H9 (cell line): ENCODE measurements at regions not wholly inside any gene's neighbourhood (a gene's known extent, or its start where the extent isn't known, plus 50 kb on each side); places are given as distances from the start of the nearest gene placed in this dataset.

Source experiments
- DNase-seq: peaks from one replicate; pipeline ENCODE4 v3.0.0-alpha.2; 2017
- H2AFZ ChIP-seq: one replicate; pipeline ENCODE4 v1.6.1; 2013; ENCODE audit warnings: mild to moderate bottlenecking, low read length, control low read depth, moderate library complexity
- H2AK5ac ChIP-seq: 2 replicates; pipeline ENCODE4 v1.6.1; 2013; ENCODE audit warnings: low read length, control low read depth, mixed read lengths; ENCODE audit not compliant: insufficient read length
- H2BK120ac ChIP-seq: one replicate; pipeline ENCODE4 v1.6.1; 2013; ENCODE audit warnings: low read depth, mild to moderate bottlenecking, low read length, control low read depth, inconsistent platforms; ENCODE audit not compliant: poor library complexity, severe bottlenecking
- H2BK12ac ChIP-seq: 2 replicates; pipeline ENCODE4 v1.6.1; 2013; ENCODE audit warnings: low read length, control low read depth, mixed read lengths, low read depth; ENCODE audit not compliant: insufficient read length
- H2BK15ac ChIP-seq: 2 replicates; pipeline ENCODE4 v1.6.1; 2013; ENCODE audit warnings: low read depth, low read length, control low read depth
- H2BK20ac ChIP-seq: one replicate; pipeline ENCODE4 v1.6.1; 2013; ENCODE audit warnings: low read depth, mild to moderate bottlenecking, low read length, control low read depth, inconsistent platforms; ENCODE audit not compliant: poor library complexity, severe bottlenecking
- H2BK5ac ChIP-seq: 2 replicates; pipeline ENCODE4 v1.6.1; 2013; ENCODE audit warnings: low read length, control low read depth, mixed read lengths; ENCODE audit not compliant: insufficient read length
- H3K14ac ChIP-seq: 2 replicates; pipeline ENCODE4 v1.6.1; 2013; ENCODE audit warnings: low read length, control low read depth; ENCODE audit not compliant: insufficient read depth
- H3K18ac ChIP-seq: 2 replicates; pipeline ENCODE4 v1.6.1; 2013; ENCODE audit warnings: low read depth, mild to moderate bottlenecking, mixed read lengths, low read length, control low read depth; ENCODE audit not compliant: insufficient read length
- H3K23ac ChIP-seq: 2 replicates; pipeline ENCODE4 v1.6.1; 2013; ENCODE audit warnings: low read length, control low read depth, mixed read lengths, low read depth; ENCODE audit not compliant: insufficient read length
- H3K23me2 ChIP-seq: 2 replicates; pipeline ENCODE4 v1.6.1; 2013; ENCODE audit warnings: low read depth, mild to moderate bottlenecking, mixed read lengths, low read length, control low read depth; ENCODE audit not compliant: insufficient read length, poor library complexity, severe bottlenecking
- H3K27ac ChIP-seq: 2 replicates; pipeline ENCODE4 v1.5.1; 2013; ENCODE audit warnings: low read length, control low read depth, mixed read lengths, low read depth; ENCODE audit not compliant: insufficient read length
- H3K27me3 ChIP-seq: 2 replicates; pipeline ENCODE4 v1.6.1; 2013; ENCODE audit warnings: low read length, control low read depth, inconsistent platforms; ENCODE audit not compliant: insufficient read depth
- H3K4ac ChIP-seq: 2 replicates; pipeline ENCODE4 v1.6.1; 2013; ENCODE audit warnings: low read depth, mild to moderate bottlenecking, control low read depth, inconsistent platforms, low read length, moderate library complexity
- H3K4me1 ChIP-seq: 2 replicates; pipeline ENCODE4 v1.6.1; 2013; ENCODE audit warnings: low read length, control low read depth, inconsistent platforms; ENCODE audit not compliant: insufficient read depth
- H3K4me2 ChIP-seq: 2 replicates; pipeline ENCODE4 v1.6.1; 2013; ENCODE audit warnings: low read length, control low read depth, mixed read lengths; ENCODE audit not compliant: insufficient read length, insufficient read depth
- H3K56ac ChIP-seq: 2 replicates; pipeline ENCODE4 v1.6.1; 2013; ENCODE audit warnings: low read depth, mild to moderate bottlenecking, mixed read lengths, low read length, control low read depth; ENCODE audit not compliant: insufficient read length
- H3K79me1 ChIP-seq: 2 replicates; pipeline ENCODE4 v1.6.1; 2013; ENCODE audit warnings: low read depth, mild to moderate bottlenecking, moderate library complexity, low read length, control low read depth, inconsistent platforms; ENCODE audit not compliant: insufficient read depth, poor library complexity, severe bottlenecking
- H3K79me2 ChIP-seq: 2 replicates; pipeline ENCODE4 v1.6.1; 2013; ENCODE audit warnings: low read length, control low read depth, inconsistent platforms; ENCODE audit not compliant: insufficient read depth
- H3K9ac ChIP-seq: 2 replicates; pipeline ENCODE4 v1.6.1; 2013; ENCODE audit warnings: low read length, control low read depth, mixed read lengths; ENCODE audit not compliant: insufficient read length; ENCODE audit errors: extremely low read depth
- H3K9me3 ChIP-seq: one replicate; pipeline ENCODE4 v1.6.1; 2013; ENCODE audit warnings: low read depth, low read length, inconsistent platforms; ENCODE audit not compliant: control insufficient read depth
- H3T11ph ChIP-seq: one replicate; pipeline ENCODE4 v1.6.1; 2013; ENCODE audit warnings: mild to moderate bottlenecking, low read length, control low read depth, inconsistent platforms
- H4K20me1 ChIP-seq: one replicate; pipeline ENCODE4 v1.6.1; 2013; ENCODE audit not compliant: control insufficient read depth, insufficient read length, insufficient read depth
- H4K5ac ChIP-seq: 2 replicates; pipeline ENCODE4 v1.6.1; 2013; ENCODE audit warnings: low read depth, mild to moderate bottlenecking, mixed read lengths, low read length, control low read depth; ENCODE audit not compliant: insufficient read length
- H4K8ac ChIP-seq: replicated peaks from 2 replicates; pipeline ENCODE4 v1.6.1; 2013; ENCODE audit warnings: low read length, control low read depth, mixed read lengths, low read depth; ENCODE audit not compliant: insufficient read length
- H4K91ac ChIP-seq: 2 replicates; pipeline ENCODE4 v1.6.1; 2013; ENCODE audit warnings: low read depth, mild to moderate bottlenecking, moderate library complexity, mixed read lengths, low read length, control low read depth; ENCODE audit not compliant: insufficient read length
- H3K27ac Mint-ChIP-seq, 3 experiments: 2 replicates in 2 of 3; 3 replicates in 1 of 3; pipeline ENCODE4 v1.8.0; 2020 to 2021; ENCODE audit warnings: mixed read lengths in 3 of 3, mild to moderate bottlenecking in 1 of 3, moderate library complexity in 1 of 3
- H3K27me3 Mint-ChIP-seq: 2 replicates; pipeline ENCODE4 v1.8.0; 2021; ENCODE audit warnings: low read depth, mild to moderate bottlenecking, moderate library complexity, mixed read lengths
- H3K36me3 Mint-ChIP-seq, 3 experiments: 2 replicates in 2 of 3; 3 replicates in 1 of 3; pipeline ENCODE4 v1.8.0; 2020 to 2021; ENCODE audit warnings: low read depth in 3 of 3, mixed read lengths in 3 of 3; ENCODE audit not compliant: insufficient read depth in 1 of 3
- H3K4me1 Mint-ChIP-seq, 2 experiments: 2 replicates each; pipeline ENCODE4 v1.8.0; 2020; ENCODE audit warnings: mixed read lengths in 2 of 2
- H3K4me3 Mint-ChIP-seq, 2 experiments: 2 replicates in 1 of 2; 3 replicates in 1 of 2; pipeline ENCODE4 v1.8.0; 2020 to 2021; ENCODE audit warnings: mild to moderate bottlenecking in 2 of 2, mixed read lengths in 2 of 2, moderate library complexity in 1 of 2
- H3K9me3 Mint-ChIP-seq, 2 experiments: 2 replicates in 1 of 2; 3 replicates in 1 of 2; pipeline ENCODE4 v1.8.0; 2020; ENCODE audit warnings: mild to moderate bottlenecking in 2 of 2, mixed read lengths in 2 of 2, moderate library complexity in 1 of 2
- CTCF ChIP-seq: fragments of 200-600 bp; sonication (generic); conservative IDR thresholded peaks from 3 replicates; pipeline ENCODE4 v1.8.0; 2021; ENCODE audit warnings: antibody characterized with exemption, mild to moderate bottlenecking
- WGBS: extraction: QIAGEN DNeasy Blood & Tissue Kit; methylation state at CpG from one replicate; pipeline ENCODE4 v1.1.7; 2013; ENCODE audit warnings: missing lambda C conversion rate, low lambda C conversion rate, mixed read lengths; ENCODE audit not compliant: insufficient read length; ENCODE audit errors: extremely low coverage; 5-methylcytosine and 5-hydroxymethylcytosine counted together

- H3K18ac ChIP-seq = no peak overlapping the region
- H3K9me3 Mint-ChIP-seq = no peaks in the 10 kb centered on the region
- no peak overlapping the region for H3K9ac ChIP-seq
- no peak for TF ChIP-seq CTCF
- peaks cover 14 to 15% of the 10 kb centered on the region in 2 experiments for H3K4me1 Mint-ChIP-seq
- H3K36me3 Mint-ChIP-seq = peaks cover 0 to 4% (median 1%) of the 10 kb centered on the region in 3 experiments; a peak in 2 of 7 replicates
- H3K9me3 ChIP-seq = no peaks in the 10 kb centered on the region
- no peak overlapping the region for H3K4me2 ChIP-seq
- H3K23me2 ChIP-seq = no peaks in the 10 kb centered on the region
- H3K23ac ChIP-seq = no peak overlapping the region
- no peaks in the 10 kb centered on the region for H3K79me2 ChIP-seq
- H2BK20ac ChIP-seq = no peak overlapping the region
- H3K27ac ChIP-seq = no peak overlapping the region
- H3K4me3 Mint-ChIP-seq = no peak overlapping the region
- H3K4ac ChIP-seq = no peak overlapping the region
- no peak overlapping the region for H3T11ph ChIP-seq
- H3K4me1 ChIP-seq = no peaks in the 10 kb centered on the region
- H2BK5ac ChIP-seq = no peak overlapping the region
- no peak overlapping the region for H2AFZ ChIP-seq
- H2BK12ac ChIP-seq = no peak overlapping the region
- no peaks in the 10 kb centered on the region for H3K27me3 Mint-ChIP-seq
- H3K79me1 ChIP-seq = no peaks in the 10 kb centered on the region
- H2BK120ac ChIP-seq = no peak overlapping the region
- DNase-seq = no peak
- H4K20me1 ChIP-seq = no peaks in the 10 kb centered on the region
- H4K91ac ChIP-seq = no peak overlapping the region
- H2BK15ac ChIP-seq = no peak overlapping the region
- H3K27me3 ChIP-seq = no peaks in the 10 kb centered on the region
- no peak overlapping the region for H2AK5ac ChIP-seq
- no peak overlapping the region for H3K14ac ChIP-seq
- H4K8ac ChIP-seq = no peak overlapping the region
- H3K27ac Mint-ChIP-seq = peak overlapping the region in 1 of 3 experiments; percentile 62; a peak in 2 of 7 replicates
- H3K56ac ChIP-seq = no peak overlapping the region
- no peak overlapping the region for H4K5ac ChIP-seq
- WGBS = no CpG with 5 or more reads among the region's 4 CpGs
Observed at GRCh38 chr5:58071566-58071965, 388.3 kb downstream of the PLK2 start.
